CD4-positive, alpha-beta T cell (primary cell): ENCODE measurements at regions not wholly inside any gene's neighbourhood (a gene's known extent, or its start where the extent isn't known, plus 50 kb on each side); places are given as distances from the start of the nearest gene placed in this dataset.

Experiments used
- ATAC-seq: fragments of 200-7000 bp; cut with Tn5 transposase; one replicate; pipeline ENCODE4 v1.10.0; 2022; ENCODE audit warnings: mild to moderate bottlenecking; ENCODE audit not compliant: poor library complexity
- CTCF ChIA-PET: fragments of 350-600 bp; sonication (Branson Sonifier 250); formaldehyde crosslinking; loops from one replicate; lab custom pipeline; 2021; ENCODE audit warnings: antibody characterized with exemption, inconsistent platforms; lab: Charles Lee
- POLR2A ChIA-PET: fragments of 350-600 bp; sonication (Branson Sonifier 250); formaldehyde crosslinking; loops from one replicate; lab custom pipeline; 2021; ENCODE audit warnings: antibody characterized with exemption, inconsistent platforms; lab: Charles Lee
- DNase-seq, 14 experiments: peaks; one replicate each; pipeline ENCODE4 v3.0.0-alpha.2; 2013 to 2020; ENCODE audit warnings: mixed read lengths in 2 of 14
- H3K27ac ChIP-seq, 2 donors: one replicate each; pipeline versions ENCODE4 v1.5.1 to v1.7.0; 2013; ENCODE audit warnings: low read length in 2 of 2, low read depth in 1 of 2, mild to moderate bottlenecking in 1 of 2
- H3K27me3 ChIP-seq, 2 experiments: 1 replicate in 1 of 2; 2 replicates in 1 of 2; pipeline versions ENCODE4 v1.6.1 to v1.7.0; 2013; ENCODE audit warnings: low read length in 2 of 2, control low read depth in 1 of 2, mild to moderate bottlenecking in 1 of 2, moderate library complexity in 1 of 2; ENCODE audit not compliant: insufficient read depth in 2 of 2, control insufficient read depth in 1 of 2
- H3K36me3 ChIP-seq: one replicate; pipeline ENCODE4 v1.6.1; 2013; ENCODE audit warnings: low read length, control low read depth; ENCODE audit not compliant: insufficient read depth
- H3K4me1 ChIP-seq: one replicate; pipeline ENCODE4 v1.6.1; 2013; ENCODE audit warnings: low read length, control low read depth; ENCODE audit not compliant: insufficient read depth
- H3K4me3 ChIP-seq: one replicate; pipeline ENCODE4 v1.5.1; 2013; ENCODE audit warnings: mild to moderate bottlenecking, low read length, moderate library complexity
- H3K9me3 ChIP-seq, 2 experiments: 1 replicate in 1 of 2; 2 replicates in 1 of 2; pipeline versions ENCODE4 v1.6.1 to v1.7.0; 2013; ENCODE audit warnings: low read length in 2 of 2, mild to moderate bottlenecking in 2 of 2, control low read depth in 1 of 2, moderate library complexity in 1 of 2; ENCODE audit not compliant: control insufficient read depth in 1 of 2, insufficient read depth in 1 of 2
- H3K27ac Mint-ChIP-seq: one replicate; pipeline ENCODE4 v1.8.0; 2020; ENCODE audit warnings: mixed read lengths
- H3K27me3 Mint-ChIP-seq: one replicate; pipeline ENCODE4 v1.8.0; 2021; ENCODE audit warnings: mixed read lengths
- H3K36me3 Mint-ChIP-seq: one replicate; pipeline ENCODE4 v1.8.0; 2021; ENCODE audit warnings: low read depth, mixed read lengths
- H3K4me1 Mint-ChIP-seq: one replicate; pipeline ENCODE4 v1.8.0; 2021; ENCODE audit warnings: low read depth, mixed read lengths
- H3K4me3 Mint-ChIP-seq: one replicate; pipeline ENCODE4 v1.8.0; 2020; ENCODE audit warnings: mild to moderate bottlenecking, mixed read lengths
- H3K9me3 Mint-ChIP-seq: one replicate; pipeline ENCODE4 v1.8.0; 2020; ENCODE audit warnings: mixed read lengths
- intact Hi-C, 2 experiments: fragments of 100-400 bp; cut with DNase I in 1 of 2; cut with micrococcal nuclease in 1 of 2; formaldehyde crosslinking; loops; one replicate each; pipeline versions ENCODE4 v1.15.1 to v1.9.0; 2023 to 2025; cut with DNase I, micrococcal nuclease
- TF ChIP-seq, protein P1 (sequence below): fragments of 200-600 bp; IDR thresholded peaks from one replicate; pipeline ENCODE4 v1.8.0; 2022; ENCODE audit warnings: antibody characterized with exemption, mild to moderate bottlenecking

GRCh38 chr1:195745189-195746010 lies 862.8 kb downstream of the KCNT2 start:
- TF ChIP-seq, protein P1, sequence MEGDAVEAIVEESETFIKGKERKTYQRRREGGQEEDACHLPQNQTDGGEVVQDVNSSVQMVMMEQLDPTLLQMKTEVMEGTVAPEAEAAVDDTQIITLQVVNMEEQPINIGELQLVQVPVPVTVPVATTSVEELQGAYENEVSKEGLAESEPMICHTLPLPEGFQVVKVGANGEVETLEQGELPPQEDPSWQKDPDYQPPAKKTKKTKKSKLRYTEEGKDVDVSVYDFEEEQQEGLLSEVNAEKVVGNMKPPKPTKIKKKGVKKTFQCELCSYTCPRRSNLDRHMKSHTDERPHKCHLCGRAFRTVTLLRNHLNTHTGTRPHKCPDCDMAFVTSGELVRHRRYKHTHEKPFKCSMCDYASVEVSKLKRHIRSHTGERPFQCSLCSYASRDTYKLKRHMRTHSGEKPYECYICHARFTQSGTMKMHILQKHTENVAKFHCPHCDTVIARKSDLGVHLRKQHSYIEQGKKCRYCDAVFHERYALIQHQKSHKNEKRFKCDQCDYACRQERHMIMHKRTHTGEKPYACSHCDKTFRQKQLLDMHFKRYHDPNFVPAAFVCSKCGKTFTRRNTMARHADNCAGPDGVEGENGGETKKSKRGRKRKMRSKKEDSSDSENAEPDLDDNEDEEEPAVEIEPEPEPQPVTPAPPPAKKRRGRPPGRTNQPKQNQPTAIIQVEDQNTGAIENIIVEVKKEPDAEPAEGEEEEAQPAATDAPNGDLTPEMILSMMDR, result no peak
- Mint-ChIP-seq H3K27ac (no peak overlapping the region), H3K4me1 (no peaks in the 10 kb centered on the region), H3K4me3 (no peak overlapping the region), H3K27me3 (no peaks in the 10 kb centered on the region), H3K36me3 (no peaks in the 10 kb centered on the region), H3K9me3 (no peaks in the 10 kb centered on the region)
- H3K27me3 ChIP-seq, result no peaks in the 10 kb centered on the region
- no peaks in the 10 kb centered on the region for H3K4me1 ChIP-seq
- no peak for DNase-seq
- no peak for ATAC-seq
- intact Hi-C loops, result no loop called here
- H3K9me3 ChIP-seq, result peaks cover 0 to 7% of the 10 kb centered on the region in 2 experiments
- POLR2A ChIA-PET, result no interaction called here
- no peaks in the 10 kb centered on the region for H3K36me3 ChIP-seq
- no peak overlapping the region for H3K27ac ChIP-seq
- CTCF ChIA-PET, result no interaction called here
- no peak overlapping the region for H3K4me3 ChIP-seq

- Histone ChIP-seq H3K27ac (no peak overlapping the region), H3K4me1 (no peaks in the 10 kb centered on the region), H3K36me3 (no peaks in the 10 kb centered on the region), H3K27me3 (no peaks in the 10 kb centered on the region), H3K9me3 (peaks cover 0 to 7% of the 10 kb centered on the region in 2 experiments), H3K4me3 (no peak overlapping the region)
- Mint-ChIP-seq H3K27me3 (no peaks in the 10 kb centered on the region), H3K9me3 (no peaks in the 10 kb centered on the region), H3K4me1 (no peaks in the 10 kb centered on the region), H3K36me3 (no peaks in the 10 kb centered on the region), H3K4me3 (no peak overlapping the region), H3K27ac (no peak overlapping the region)
- ATAC-seq, result no peak
- CTCF ChIA-PET, result no interaction called here
- intact Hi-C loops, result no loop called here
- TF ChIP-seq, protein P1, result no peak
- no peak for DNase-seq
- POLR2A ChIA-PET, result interaction anchor here (0.6 kb wide), 1 partner anchor 996 kb away, joined by 3 read pairs; no protein-coding TSS in a partner anchor
Observed at GRCh38 chr1:195744256-195744655, 864.0 kb downstream of the KCNT2 start.

GRCh38 chr1:195740862-195741261 lies 867.4 kb downstream of the KCNT2 start:
- intact Hi-C loops, result no loop called here
- Mint-ChIP-seq H3K27ac (no peak overlapping the region), H3K9me3 (no peaks in the 10 kb centered on the region), H3K36me3 (no peaks in the 10 kb centered on the region), H3K4me1 (no peaks in the 10 kb centered on the region), H3K27me3 (no peaks in the 10 kb centered on the region), H3K4me3 (no peak overlapping the region)
- no peaks in the 10 kb centered on the region for H3K4me1 ChIP-seq
- ATAC-seq (no peak), DNase-seq (no peak)
- no peaks in the 10 kb centered on the region for H3K27me3 ChIP-seq
- ChIA-PET CTCF (no interaction called here), POLR2A (no interaction called here)
- TF ChIP-seq, protein P1, result no peak
- no peaks in the 10 kb centered on the region for H3K36me3 ChIP-seq
- H3K4me3 ChIP-seq, result no peak overlapping the region
- H3K27ac ChIP-seq, result no peak overlapping the region
- H3K9me3 ChIP-seq, result peaks cover 0 to 7% of the 10 kb centered on the region in 2 experiments
